Neural cell (in vitro differentiated cells): ENCODE measurements at regions not wholly inside any gene's neighbourhood (a gene's known extent, or its start where the extent isn't known, plus 50 kb on each side); places are given as distances from the start of the nearest gene placed in this dataset.

ENCODE experiments used
- H2AFZ ChIP-seq: fragments of 200-600, 300-800 bp; sonication (generic), shearing (Covaris generic); 2 replicates; pipeline ENCODE4 v1.6.0; 2014; ENCODE audit warnings: low read depth, mild to moderate bottlenecking, antibody characterized with exemption, low read length, moderate library complexity
- H3F3A ChIP-seq: fragments of 200-600 bp; shearing (Covaris generic); 2 replicates; pipeline ENCODE4 v1.6.1; 2016; ENCODE audit warnings: mild to moderate bottlenecking, moderate library complexity, mixed read lengths, antibody characterized with exemption, low read length; ENCODE audit not compliant: insufficient read depth, poor library complexity, severe bottlenecking
- H3K27ac ChIP-seq: fragments of 200-600, 300-800 bp; sonication (generic), shearing (Covaris generic); 2 replicates; pipeline ENCODE4 v1.5.1; 2014; ENCODE audit warnings: mild to moderate bottlenecking, low read length, moderate library complexity
- H3K27me3 ChIP-seq: fragments of 300-800, 200-600 bp; sonication (generic), shearing (Covaris generic); 2 replicates; pipeline ENCODE4 v1.6.0; 2014; ENCODE audit warnings: mild to moderate bottlenecking, low read depth, low read length, moderate library complexity; ENCODE audit not compliant: insufficient read depth
- H3K36me3 ChIP-seq: fragments of 300-800, 200-600 bp; sonication (generic), shearing (Covaris generic); 2 replicates; pipeline ENCODE4 v1.5.1; 2014; ENCODE audit warnings: mild to moderate bottlenecking, antibody characterized with exemption, low read length, moderate library complexity; ENCODE audit not compliant: insufficient read depth
- H3K4me2 ChIP-seq: fragments of 300-800, 200-600 bp; sonication (generic), shearing (Covaris generic); 2 replicates; pipeline ENCODE4 v1.6.0; 2014; ENCODE audit warnings: mild to moderate bottlenecking, low read length
- H3K4me3 ChIP-seq: fragments of 300-800, 200-600 bp; sonication (generic), shearing (Covaris generic); 2 replicates; pipeline ENCODE4 v1.5.1; 2014; ENCODE audit warnings: mild to moderate bottlenecking, low read length, moderate library complexity
- H3K79me2 ChIP-seq: fragments of 200-600 bp; shearing (Covaris generic); replicated peaks from 2 replicates; pipeline ENCODE4 v1.6.0; 2014; ENCODE audit warnings: mild to moderate bottlenecking, low read length, moderate library complexity; ENCODE audit not compliant: insufficient read depth
- H3K9ac ChIP-seq: fragments of 300-800, 200-600 bp; sonication (generic), shearing (Covaris generic); 2 replicates; pipeline ENCODE4 v1.6.1; 2016; ENCODE audit warnings: mild to moderate bottlenecking, low read length, mixed read lengths
- H3K9me2 ChIP-seq: fragments of 200-600 bp; shearing (Covaris generic); 2 replicates; pipeline ENCODE4 v1.6.1; 2016; ENCODE audit warnings: mild to moderate bottlenecking, low read length, mixed read lengths; ENCODE audit not compliant: insufficient read depth
- H3K9me3 ChIP-seq: fragments of 200-600, 300-800 bp; sonication (generic), shearing (Covaris generic); 2 replicates; pipeline ENCODE4 v1.6.1; 2016; ENCODE audit warnings: mild to moderate bottlenecking, mixed run types, low read length, moderate library complexity, mixed read lengths
- H4K20me1 ChIP-seq: fragments of 200-600 bp; shearing (Covaris generic); 2 replicates; pipeline ENCODE4 v1.6.1; 2016; ENCODE audit warnings: mild to moderate bottlenecking, mixed run types; ENCODE audit not compliant: insufficient read depth
- CTCF ChIP-seq: fragments of 450-650 bp; IDR thresholded peaks from 2 replicates; pipeline ENCODE4 v1.5.1; 2014; ENCODE audit warnings: antibody characterized with exemption, mild to moderate bottlenecking, moderate library complexity; ENCODE audit not compliant: poor library complexity, severe bottlenecking
- EP300 ChIP-seq: fragments of 450-650 bp; conservative IDR thresholded peaks from 2 replicates; pipeline ENCODE4 v1.6.1; 2014; ENCODE audit warnings: antibody characterized with exemption, mild to moderate bottlenecking, moderate library complexity; ENCODE audit not compliant: poor library complexity, severe bottlenecking
- EZH2 ChIP-seq: fragments of 200-600, 300-800 bp; shearing (Covaris generic), sonication (generic); IDR thresholded peaks from 2 replicates; pipeline ENCODE4 v1.6.1; 2014; ENCODE audit warnings: antibody characterized with exemption, low read length, borderline replicate concordance, mild to moderate bottlenecking; ENCODE audit not compliant: insufficient read depth, poor library complexity, severe bottlenecking
- MXI1 ChIP-seq: fragments of 450-650 bp; conservative IDR thresholded peaks from 2 replicates; pipeline ENCODE4 v1.6.1; 2014; ENCODE audit warnings: antibody characterized with exemption, mild to moderate bottlenecking; ENCODE audit not compliant: poor library complexity, severe bottlenecking
- POLR2AphosphoS5 ChIP-seq: IDR thresholded peaks from 2 replicates; pipeline ENCODE4 v1.6.1; 2012
- RAD21 ChIP-seq: fragments of 450-650 bp; conservative IDR thresholded peaks from 2 replicates; pipeline ENCODE4 v1.6.1; 2014; ENCODE audit warnings: antibody characterized with exemption, mild to moderate bottlenecking, moderate library complexity
- REST ChIP-seq: IDR thresholded peaks from 2 replicates; pipeline ENCODE4 v1.6.1; 2012; ENCODE audit warnings: borderline replicate concordance
- SMC3 ChIP-seq: fragments of 450-650 bp; conservative IDR thresholded peaks from 2 replicates; pipeline ENCODE4 v1.6.1; 2014; ENCODE audit warnings: antibody characterized with exemption, mild to moderate bottlenecking, moderate library complexity; ENCODE audit not compliant: poor library complexity
- TAF1 ChIP-seq: IDR thresholded peaks from 2 replicates; pipeline ENCODE4 v1.6.1; 2012; ENCODE audit warnings: low read depth

DNA sequence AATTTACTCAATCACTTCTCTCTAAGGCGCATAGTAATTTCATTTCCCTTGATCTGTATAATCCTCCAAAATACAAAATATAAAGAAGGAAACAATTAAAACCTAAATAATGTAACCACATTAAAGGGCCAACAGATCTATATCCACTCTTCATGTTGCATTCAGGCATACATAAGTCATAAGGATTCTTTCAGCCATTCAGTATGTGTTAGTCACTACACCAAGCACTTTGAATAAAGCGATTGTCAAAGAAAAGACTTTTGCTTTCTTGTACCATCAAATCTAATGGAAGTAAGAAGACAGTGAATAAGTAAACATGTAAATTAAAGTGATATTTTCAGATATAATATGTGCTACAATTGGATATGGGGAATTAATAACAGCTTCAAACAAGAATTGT, 569.2 kb upstream of the PTPRD start:
- no peaks in the 10 kb centered on the region for H3K9me3 ChIP-seq
- TF ChIP-seq POLR2AphosphoS5 (no peak), EP300 (no peak), CTCF (no peak), EZH2 (no peak), RAD21 (no peak), MXI1 (no peak), SMC3 (no peak), TAF1 (no peak), REST (no peak)
- no peak overlapping the region for H2AFZ ChIP-seq
- H3K9me2 ChIP-seq, result no peaks in the 10 kb centered on the region
- no peak overlapping the region for H3K27ac ChIP-seq
- H3K27me3 ChIP-seq, result no peaks in the 10 kb centered on the region
- H3K36me3 ChIP-seq, result no peaks in the 10 kb centered on the region
- no peaks in the 10 kb centered on the region for H3F3A ChIP-seq
- no peaks in the 10 kb centered on the region for H4K20me1 ChIP-seq
- no peak overlapping the region for H3K4me3 ChIP-seq
- no peaks in the 10 kb centered on the region for H3K79me2 ChIP-seq
- no peak overlapping the region for H3K9ac ChIP-seq
- H3K4me2 ChIP-seq, result no peak overlapping the region

DNA sequence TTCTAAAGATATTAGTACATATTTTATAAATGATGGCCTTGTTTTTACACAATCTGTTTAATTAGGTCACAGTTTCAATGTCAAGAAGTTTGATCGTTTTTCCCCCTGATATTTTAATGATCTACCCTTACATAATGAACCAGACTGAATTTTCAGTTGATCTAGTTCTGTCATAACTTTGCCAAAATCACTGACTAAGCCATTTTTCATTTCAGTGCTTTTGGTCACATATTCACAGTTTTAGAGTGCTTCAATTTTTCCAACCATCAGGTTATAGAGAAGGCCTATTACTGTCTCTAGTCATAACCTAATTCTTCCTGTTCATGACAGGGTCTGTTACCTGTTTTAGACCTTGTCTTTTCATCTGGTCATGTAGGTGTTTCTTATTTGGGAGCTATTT, 577.9 kb upstream of the PTPRD start:
- no peaks in the 10 kb centered on the region for H3K36me3 ChIP-seq
- no peaks in the 10 kb centered on the region for H3K27me3 ChIP-seq
- H3K9ac ChIP-seq, result no peak overlapping the region
- H2AFZ ChIP-seq, result no peak overlapping the region
- TF ChIP-seq POLR2AphosphoS5 (no peak), REST (no peak), CTCF (no peak), EZH2 (no peak), SMC3 (no peak), EP300 (no peak)
- no peaks in the 10 kb centered on the region for H4K20me1 ChIP-seq
- no peaks in the 10 kb centered on the region for H3F3A ChIP-seq
- H3K9me3 ChIP-seq, result peaks cover 4% of the 10 kb centered on the region
- no peaks in the 10 kb centered on the region for H3K9me2 ChIP-seq
- H3K27ac ChIP-seq, result no peak overlapping the region
- H3K79me2 ChIP-seq, result no peaks in the 10 kb centered on the region
- H3K4me3 ChIP-seq, result no peak overlapping the region
- no peak overlapping the region for H3K4me2 ChIP-seq
